Upper lobe of right lung (tissue), 1 donor: ENCODE measurements at regions not wholly inside any gene's neighbourhood (a gene's known extent, or its start where the extent isn't known, plus 50 kb on each side); places are given as distances from the start of the nearest gene placed in this dataset.
A peak's percentile ranks its signal among the peaks of the same experiment; 100 is the strongest.

Experiments used
- ATAC-seq: fragments of 200-7000 bp; cut with Tn5 transposase; one replicate; pipeline ENCODE4 v1.9.1; 2020; ENCODE audit warnings: mild to moderate bottlenecking, moderate library complexity
- DNase-seq: peaks from one replicate; pipeline ENCODE4 v3.0.0-alpha.2; 2020
- H3K27ac ChIP-seq: fragments of 200-600 bp; one replicate; pipeline ENCODE4 v1.8.0; 2022
- H3K27me3 ChIP-seq: fragments of 200-600 bp; one replicate; pipeline ENCODE4 v1.8.0; 2022; ENCODE audit warnings: mild to moderate bottlenecking
- H3K36me3 ChIP-seq: fragments of 200-600 bp; one replicate; pipeline ENCODE4 v1.8.0; 2022
- H3K4me1 ChIP-seq: fragments of 200-600 bp; one replicate; pipeline ENCODE4 v1.8.0; 2022
- H3K4me3 ChIP-seq: fragments of 200-600 bp; one replicate; pipeline ENCODE4 v1.8.0; 2022; ENCODE audit warnings: mild to moderate bottlenecking
- H3K9me3 ChIP-seq: fragments of 200-600 bp; one replicate; pipeline ENCODE4 v1.8.0; 2022
- intact Hi-C: fragments of 100-400 bp; cut with DNase I; formaldehyde crosslinking; loops from one replicate; pipeline ENCODE4 v1.11.0; 2022
- TF ChIP-seq, protein P1 (sequence below): fragments of 200-600 bp; IDR thresholded peaks from one replicate; pipeline ENCODE4 v1.8.0; 2022; ENCODE audit warnings: antibody characterized with exemption
- donor health status: DM: no; HTN: yes; CAD: no; lungs with severe emphysema.

DNA sequence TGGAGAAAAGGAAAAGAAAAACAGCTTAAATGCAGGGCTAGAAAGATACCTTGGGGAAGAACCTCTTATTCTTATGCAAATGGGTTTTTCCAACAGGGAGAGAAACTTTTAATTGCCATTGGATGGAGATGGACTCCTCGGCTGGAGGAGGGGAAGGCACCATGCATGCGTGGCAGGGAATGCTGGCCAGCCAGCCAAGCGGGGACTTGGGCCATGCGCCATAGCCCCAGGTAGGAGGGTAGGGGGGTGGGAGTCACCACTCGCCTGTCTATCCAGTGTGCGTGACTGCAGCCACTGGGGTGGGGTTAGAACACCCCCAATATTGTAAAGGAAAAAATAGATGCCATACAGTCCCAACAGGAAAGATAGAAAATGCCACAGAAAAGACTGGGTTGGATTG is 119.9 kb upstream of the ELAVL2 start:
- H3K27ac ChIP-seq, result no peak overlapping the region
- peaks cover 14% of the 10 kb centered on the region for H3K9me3 ChIP-seq
- no peak overlapping the region for H3K4me3 ChIP-seq
- intact Hi-C loops, result no loop called here
- H3K36me3 ChIP-seq, result no peaks in the 10 kb centered on the region
- TF ChIP-seq, protein P1, sequence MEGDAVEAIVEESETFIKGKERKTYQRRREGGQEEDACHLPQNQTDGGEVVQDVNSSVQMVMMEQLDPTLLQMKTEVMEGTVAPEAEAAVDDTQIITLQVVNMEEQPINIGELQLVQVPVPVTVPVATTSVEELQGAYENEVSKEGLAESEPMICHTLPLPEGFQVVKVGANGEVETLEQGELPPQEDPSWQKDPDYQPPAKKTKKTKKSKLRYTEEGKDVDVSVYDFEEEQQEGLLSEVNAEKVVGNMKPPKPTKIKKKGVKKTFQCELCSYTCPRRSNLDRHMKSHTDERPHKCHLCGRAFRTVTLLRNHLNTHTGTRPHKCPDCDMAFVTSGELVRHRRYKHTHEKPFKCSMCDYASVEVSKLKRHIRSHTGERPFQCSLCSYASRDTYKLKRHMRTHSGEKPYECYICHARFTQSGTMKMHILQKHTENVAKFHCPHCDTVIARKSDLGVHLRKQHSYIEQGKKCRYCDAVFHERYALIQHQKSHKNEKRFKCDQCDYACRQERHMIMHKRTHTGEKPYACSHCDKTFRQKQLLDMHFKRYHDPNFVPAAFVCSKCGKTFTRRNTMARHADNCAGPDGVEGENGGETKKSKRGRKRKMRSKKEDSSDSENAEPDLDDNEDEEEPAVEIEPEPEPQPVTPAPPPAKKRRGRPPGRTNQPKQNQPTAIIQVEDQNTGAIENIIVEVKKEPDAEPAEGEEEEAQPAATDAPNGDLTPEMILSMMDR, result no peak
- H3K27me3 ChIP-seq, result no peaks in the 10 kb centered on the region
- DNase-seq (no peak), ATAC-seq (peak; percentile 30)
- H3K4me1 ChIP-seq, result no peaks in the 10 kb centered on the region

DNA sequence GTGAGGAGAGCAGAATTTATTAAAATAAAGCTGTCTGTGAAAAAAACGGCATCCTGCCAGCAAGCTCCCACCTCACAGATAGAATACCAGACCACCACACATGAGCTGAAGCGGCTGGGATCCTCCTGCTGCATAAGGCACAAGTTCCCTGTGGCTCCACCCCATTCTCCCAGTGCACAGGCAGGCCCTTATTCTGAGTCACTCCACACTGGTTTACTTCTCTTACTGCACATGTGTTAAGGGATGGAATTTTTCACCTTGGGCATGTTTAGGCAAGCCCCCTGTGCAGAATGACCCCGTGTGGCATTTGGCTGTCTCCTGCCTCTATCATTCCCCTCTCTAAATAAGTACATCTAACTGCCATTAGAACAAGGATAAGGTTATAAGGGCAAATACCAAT is 115.0 kb upstream of the ELAVL2 start:
- DNase-seq, result no peak
- TF ChIP-seq, protein P1, result no peak
- H3K9me3 ChIP-seq, result peaks cover 14% of the 10 kb centered on the region
- ATAC-seq, result no peak
- H3K4me3 ChIP-seq, result no peak overlapping the region
- H3K36me3 ChIP-seq, result no peaks in the 10 kb centered on the region
- no peaks in the 10 kb centered on the region for H3K4me1 ChIP-seq
- H3K27ac ChIP-seq, result no peak overlapping the region
- intact Hi-C loops, result no loop called here
- H3K27me3 ChIP-seq, result no peaks in the 10 kb centered on the region

DNA sequence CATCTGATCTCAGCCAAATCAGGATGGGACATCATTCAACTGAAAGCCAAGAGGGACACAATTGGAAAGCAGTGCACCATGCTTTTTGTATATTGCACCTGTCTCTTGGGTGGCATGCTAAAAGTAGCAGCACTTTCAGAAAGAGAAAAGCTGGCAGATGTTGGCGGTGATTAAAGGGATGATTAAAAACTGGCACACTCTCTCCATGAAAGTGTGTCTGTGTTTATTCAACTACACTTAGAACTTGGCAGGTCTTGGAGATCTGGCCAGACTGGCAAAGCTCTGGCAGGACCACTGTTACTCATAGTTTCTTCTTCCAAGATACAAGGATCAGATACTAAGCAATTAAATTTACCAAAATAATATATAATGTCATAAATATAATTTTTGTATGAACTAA is 112.9 kb upstream of the ELAVL2 start:
- DNase-seq (no peak), ATAC-seq (no peak)
- Histone ChIP-seq H3K9me3 (peaks cover 3% of the 10 kb centered on the region), H3K27ac (no peak overlapping the region), H3K36me3 (no peaks in the 10 kb centered on the region), H3K27me3 (no peaks in the 10 kb centered on the region), H3K4me3 (no peak overlapping the region), H3K4me1 (no peaks in the 10 kb centered on the region)
- TF ChIP-seq, protein P1, result no peak
- intact Hi-C loops, result no loop called here

DNA sequence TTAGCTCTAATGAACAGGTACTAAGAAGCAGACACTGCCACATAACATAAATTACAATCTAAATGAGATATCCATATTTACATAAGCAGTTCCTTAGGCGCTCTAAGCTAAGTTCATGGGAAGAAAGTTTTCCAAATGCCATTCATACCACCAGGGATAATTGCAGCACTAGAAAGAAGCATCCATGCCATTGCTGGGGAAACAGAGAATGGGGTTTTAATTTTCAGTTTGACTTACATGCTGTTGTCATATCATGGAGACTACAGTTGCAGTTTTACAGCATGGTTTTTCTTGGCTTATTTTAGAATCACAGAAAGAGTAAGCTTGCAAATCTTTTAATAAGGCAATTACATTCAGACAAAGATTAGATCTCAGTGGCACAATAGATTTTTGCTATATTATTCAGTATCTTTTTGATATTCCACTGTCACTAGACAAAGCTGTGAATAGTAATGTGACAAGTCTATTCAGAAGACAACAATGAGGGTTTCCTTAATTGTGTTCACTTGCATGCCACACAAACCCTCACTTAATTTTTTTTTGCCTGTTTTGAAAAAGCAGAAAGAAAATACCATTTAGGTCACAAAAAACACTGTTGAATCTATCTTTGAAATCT is 108.4 kb upstream of the ELAVL2 start:
- Histone ChIP-seq H3K9me3 (no peaks in the 10 kb centered on the region), H3K4me1 (no peaks in the 10 kb centered on the region), H3K4me3 (no peak overlapping the region), H3K27me3 (no peaks in the 10 kb centered on the region), H3K36me3 (no peaks in the 10 kb centered on the region), H3K27ac (no peak overlapping the region)
- no peak for ATAC-seq
- TF ChIP-seq, protein P1, result no peak
- DNase-seq, result no peak
- intact Hi-C loops, result no loop called here

DNA sequence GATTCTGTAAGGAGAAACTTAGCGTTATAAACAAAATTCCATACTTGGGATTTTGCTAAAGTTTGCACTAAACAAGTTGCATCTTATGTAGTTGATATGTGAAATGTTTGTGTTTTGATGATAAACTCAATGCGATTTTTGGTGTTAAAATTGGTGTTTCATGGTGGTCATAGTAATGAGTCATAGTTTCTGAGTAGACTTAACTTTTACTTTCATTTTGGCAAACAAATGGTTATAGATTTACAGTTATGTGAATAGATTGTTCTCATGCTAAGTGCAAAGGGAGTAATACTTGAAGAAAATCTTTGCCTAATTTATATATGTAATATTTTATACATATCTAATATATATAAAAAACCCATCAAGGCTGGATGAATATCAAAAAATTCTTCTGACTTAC is 107.3 kb upstream of the ELAVL2 start:
- ATAC-seq (no peak), DNase-seq (no peak)
- Histone ChIP-seq H3K4me3 (no peak overlapping the region), H3K4me1 (no peaks in the 10 kb centered on the region), H3K36me3 (no peaks in the 10 kb centered on the region), H3K27me3 (no peaks in the 10 kb centered on the region), H3K27ac (no peak overlapping the region), H3K9me3 (no peaks in the 10 kb centered on the region)
- TF ChIP-seq, protein P1, result no peak
- intact Hi-C loops, result no loop called here

DNA sequence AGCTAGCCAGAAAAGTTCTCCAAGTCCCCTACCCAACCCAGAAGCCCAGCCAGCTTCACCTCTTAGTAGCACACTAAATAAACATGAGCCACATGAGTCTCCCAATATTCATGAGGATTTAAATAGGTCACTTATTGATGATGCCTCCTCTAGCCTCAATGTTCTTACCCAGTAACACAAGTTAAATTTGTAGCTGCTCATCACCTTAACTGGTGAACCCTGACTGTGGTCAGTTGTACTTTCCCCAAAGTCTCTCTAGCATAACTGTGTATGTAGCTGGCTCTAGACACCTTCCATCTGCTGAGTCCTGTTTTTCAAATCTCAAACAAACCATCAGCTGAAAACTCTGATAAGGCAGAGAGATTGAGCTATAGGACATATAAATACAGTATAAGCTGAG is 100.3 kb upstream of the ELAVL2 start:
- no peak for ATAC-seq
- H3K36me3 ChIP-seq, result no peaks in the 10 kb centered on the region
- H3K9me3 ChIP-seq, result no peaks in the 10 kb centered on the region
- intact Hi-C loops, result no loop called here
- no peak overlapping the region for H3K4me3 ChIP-seq
- DNase-seq, result no peak
- H3K27ac ChIP-seq, result no peak overlapping the region
- TF ChIP-seq, protein P1, result no peak
- no peaks in the 10 kb centered on the region for H3K27me3 ChIP-seq
- no peaks in the 10 kb centered on the region for H3K4me1 ChIP-seq
